GM23338 (cell line): ENCODE measurements at regions not wholly inside any gene's neighbourhood (a gene's known extent, or its start where the extent isn't known, plus 50 kb on each side); places are given as distances from the start of the nearest gene placed in this dataset.

Source experiments
- ATAC-seq: fragments of 200-7000 bp; cut with Tn5 transposase; 3 replicates; pipeline ENCODE4 v1.9.1; 2020
- DNase-seq: peaks from one replicate; pipeline ENCODE4 v3.0.0-alpha.2; 2015; ENCODE audit warnings: low spot score
- H2AFZ ChIP-seq: fragments of 200-600 bp; sonication (generic); 2 replicates; pipeline ENCODE4 v1.8.0; 2016; ENCODE audit warnings: antibody characterized with exemption, mild to moderate bottlenecking, moderate library complexity
- H3F3A ChIP-seq: fragments of 200-600 bp; sonication (generic); replicated peaks from 2 replicates; pipeline ENCODE4 v1.8.0; 2017; ENCODE audit warnings: antibody characterized with exemption, mixed run types, low read depth
- H3K27ac ChIP-seq: fragments of 200-600 bp; sonication (generic); 2 replicates; pipeline ENCODE4 v1.6.1; 2016; ENCODE audit warnings: low read depth
- H3K27me3 ChIP-seq: fragments of 200-600 bp; sonication (generic); 2 replicates; pipeline ENCODE4 v1.8.0; 2016; ENCODE audit warnings: mild to moderate bottlenecking, mixed run types, moderate library complexity; ENCODE audit not compliant: insufficient read depth
- H3K36me3 ChIP-seq: fragments of 200-600 bp; sonication (generic); 2 replicates; pipeline ENCODE4 v1.8.0; 2016; ENCODE audit warnings: mild to moderate bottlenecking; ENCODE audit not compliant: insufficient read depth
- H3K4me1 ChIP-seq: fragments of 200-600 bp; sonication (generic); 2 replicates; pipeline ENCODE4 v1.8.0; 2016; ENCODE audit warnings: mild to moderate bottlenecking, moderate library complexity; ENCODE audit not compliant: insufficient read depth
- H3K4me2 ChIP-seq: fragments of 200-600 bp; sonication (generic); 2 replicates; pipeline ENCODE4 v1.7.1; 2017; ENCODE audit warnings: mixed run types
- H3K4me3 ChIP-seq: fragments of 200-600 bp; sonication (generic); 2 replicates; pipeline ENCODE4 v1.6.1; 2016; ENCODE audit warnings: mixed run types
- H3K79me2 ChIP-seq: fragments of 200-600 bp; sonication (generic); replicated peaks from 2 replicates; pipeline ENCODE4 v1.8.0; 2017; ENCODE audit warnings: mild to moderate bottlenecking; ENCODE audit not compliant: insufficient read depth
- H3K9me2 ChIP-seq: fragments of 200-600 bp; sonication (generic); 2 replicates; pipeline ENCODE4 v1.8.0; 2017; ENCODE audit not compliant: insufficient read depth
- H4K20me1 ChIP-seq: fragments of 200-600 bp; sonication (generic); replicated peaks from 2 replicates; pipeline ENCODE4 v1.8.0; 2017; ENCODE audit warnings: mild to moderate bottlenecking; ENCODE audit not compliant: insufficient read depth
- H3K27ac Mint-ChIP-seq: 2 replicates; pipeline ENCODE4 v1.8.0; 2020; ENCODE audit warnings: inconsistent platforms, mild to moderate bottlenecking, moderate library complexity, mixed read lengths
- H3K27me3 Mint-ChIP-seq: 3 replicates; pipeline ENCODE4 v1.8.0; 2022; ENCODE audit warnings: low read depth, mild to moderate bottlenecking, moderate library complexity, mixed read lengths, inconsistent platforms; ENCODE audit not compliant: insufficient read depth, poor library complexity
- H3K36me3 Mint-ChIP-seq: 3 replicates; pipeline ENCODE4 v1.8.0; 2021; ENCODE audit warnings: low read depth, mild to moderate bottlenecking, inconsistent platforms, moderate library complexity, mixed read lengths
- H3K4me1 Mint-ChIP-seq: 3 replicates; pipeline ENCODE4 v1.8.0; 2020; ENCODE audit warnings: mild to moderate bottlenecking, inconsistent platforms, mixed read lengths
- H3K4me3 Mint-ChIP-seq: 3 replicates; pipeline ENCODE4 v1.8.0; 2021; ENCODE audit warnings: moderate library complexity, mild to moderate bottlenecking, inconsistent platforms, mixed read lengths
- H3K9me3 Mint-ChIP-seq: 3 replicates; pipeline ENCODE4 v1.8.0; 2020; ENCODE audit warnings: moderate library complexity, mild to moderate bottlenecking, inconsistent platforms, mixed read lengths
- CREB1 ChIP-seq: fragments of 250-450 bp; sonication (Bioruptor Pico); IDR thresholded peaks from 2 replicates; pipeline ENCODE4 v1.5.0; 2020; ENCODE audit warnings: low read depth, mild to moderate bottlenecking, moderate library complexity
- EZH2 ChIP-seq: fragments of 200-600 bp; sonication (generic); IDR thresholded peaks from one replicate; pipeline ENCODE4 v1.8.0; 2017; ENCODE audit warnings: antibody characterized with exemption, mild to moderate bottlenecking, low read depth; ENCODE audit not compliant: unreplicated experiment
- EZH2phosphoT487 ChIP-seq: fragments of 200-600 bp; sonication (generic); IDR thresholded peaks from one replicate; pipeline ENCODE4 v1.8.1; 2018; ENCODE audit warnings: antibody characterized with exemption; ENCODE audit not compliant: unreplicated experiment
- JUNB ChIP-seq: IDR thresholded peaks from one replicate; pipeline ENCODE4 v1.6.1; 2016; ENCODE audit warnings: antibody characterized with exemption; ENCODE audit not compliant: unreplicated experiment
- NANOG ChIP-seq: IDR thresholded peaks from 2 replicates; pipeline ENCODE4 v1.6.1; 2016; ENCODE audit warnings: antibody characterized with exemption, borderline replicate concordance
- STAT1 ChIP-seq: IDR thresholded peaks from one replicate; pipeline ENCODE4 v1.6.1; 2016; ENCODE audit warnings: antibody characterized with exemption; ENCODE audit not compliant: unreplicated experiment
- ZNF114 ChIP-seq: fragments of 250-450 bp; sonication (Bioruptor Pico); IDR thresholded peaks from 2 replicates; pipeline ENCODE4 v1.5.0; 2020; ENCODE audit warnings: mild to moderate bottlenecking, moderate library complexity
- ZNF331 ChIP-seq: fragments of 250-450 bp; sonication (Bioruptor Pico); IDR thresholded peaks from 2 replicates; pipeline ENCODE4 v1.5.0; 2020; ENCODE audit warnings: low read depth, mild to moderate bottlenecking, moderate library complexity
- TF ChIP-seq, protein P1 (sequence below): IDR thresholded peaks from one replicate; pipeline ENCODE4 v1.6.1; 2018; ENCODE audit warnings: antibody characterized with exemption; ENCODE audit not compliant: unreplicated experiment
- TF ChIP-seq, protein P2 (sequence below), 2 experiments: fragments of 200-600 bp in 1 of 2; sonication (generic) in 1 of 2; conservative IDR thresholded peaks; 2 replicates each; pipeline versions ENCODE4 v1.5.1 to v1.6.1; 2016 to 2017; ENCODE audit warnings: antibody characterized with exemption in 2 of 2, low read depth in 2 of 2, mild to moderate bottlenecking in 2 of 2, moderate library complexity in 1 of 2
- TF ChIP-seq, protein P3 (sequence below): fragments of 250-450 bp; sonication (Bioruptor Pico); IDR thresholded peaks from 2 replicates; pipeline ENCODE4 v1.5.0; 2020; ENCODE audit warnings: mild to moderate bottlenecking, moderate library complexity
- TF ChIP-seq, protein P4 (sequence below): IDR thresholded peaks from 2 replicates; pipeline ENCODE4 v1.6.1; 2016; ENCODE audit warnings: antibody characterized with exemption

DNA sequence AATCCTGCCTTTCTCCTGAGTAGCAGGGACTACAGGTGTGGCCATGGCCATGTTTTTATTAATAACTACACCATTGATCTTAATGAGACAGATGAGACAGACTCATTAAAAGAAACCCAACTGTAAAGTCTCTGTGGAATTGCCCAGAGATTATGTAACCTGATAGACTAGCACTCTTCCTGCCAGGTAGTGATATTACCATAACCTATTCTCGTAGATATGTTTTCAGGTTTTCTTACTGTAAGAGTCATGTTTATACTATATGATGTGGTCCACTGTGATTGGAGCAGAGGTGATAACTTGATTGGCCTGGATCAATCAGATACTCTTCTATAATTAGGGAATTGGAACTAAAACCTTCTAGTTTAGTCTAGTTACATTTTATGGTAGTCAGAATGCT is 93.7 kb downstream of the NFKBIZ start:
- H3K27ac ChIP-seq, result no peak overlapping the region
- no peak overlapping the region for H3K4me3 Mint-ChIP-seq

More for the DNA sequence above, 93.7 kb downstream of the NFKBIZ start:
- no peaks in the 10 kb centered on the region for H3F3A ChIP-seq
- DNase-seq (no peak), ATAC-seq (no peak)
- no peaks in the 10 kb centered on the region for H3K27me3 Mint-ChIP-seq
- no peaks in the 10 kb centered on the region for H3K4me1 Mint-ChIP-seq
- no peak overlapping the region for H2AFZ ChIP-seq
- H3K9me3 Mint-ChIP-seq, result no peaks in the 10 kb centered on the region
- H3K27me3 ChIP-seq, result no peaks in the 10 kb centered on the region
- H3K36me3 ChIP-seq, result no peaks in the 10 kb centered on the region
- no peaks in the 10 kb centered on the region for H3K36me3 Mint-ChIP-seq
- H4K20me1 ChIP-seq, result no peaks in the 10 kb centered on the region
- no peak for TF ChIP-seq EZH2
- TF ChIP-seq, protein P1, sequence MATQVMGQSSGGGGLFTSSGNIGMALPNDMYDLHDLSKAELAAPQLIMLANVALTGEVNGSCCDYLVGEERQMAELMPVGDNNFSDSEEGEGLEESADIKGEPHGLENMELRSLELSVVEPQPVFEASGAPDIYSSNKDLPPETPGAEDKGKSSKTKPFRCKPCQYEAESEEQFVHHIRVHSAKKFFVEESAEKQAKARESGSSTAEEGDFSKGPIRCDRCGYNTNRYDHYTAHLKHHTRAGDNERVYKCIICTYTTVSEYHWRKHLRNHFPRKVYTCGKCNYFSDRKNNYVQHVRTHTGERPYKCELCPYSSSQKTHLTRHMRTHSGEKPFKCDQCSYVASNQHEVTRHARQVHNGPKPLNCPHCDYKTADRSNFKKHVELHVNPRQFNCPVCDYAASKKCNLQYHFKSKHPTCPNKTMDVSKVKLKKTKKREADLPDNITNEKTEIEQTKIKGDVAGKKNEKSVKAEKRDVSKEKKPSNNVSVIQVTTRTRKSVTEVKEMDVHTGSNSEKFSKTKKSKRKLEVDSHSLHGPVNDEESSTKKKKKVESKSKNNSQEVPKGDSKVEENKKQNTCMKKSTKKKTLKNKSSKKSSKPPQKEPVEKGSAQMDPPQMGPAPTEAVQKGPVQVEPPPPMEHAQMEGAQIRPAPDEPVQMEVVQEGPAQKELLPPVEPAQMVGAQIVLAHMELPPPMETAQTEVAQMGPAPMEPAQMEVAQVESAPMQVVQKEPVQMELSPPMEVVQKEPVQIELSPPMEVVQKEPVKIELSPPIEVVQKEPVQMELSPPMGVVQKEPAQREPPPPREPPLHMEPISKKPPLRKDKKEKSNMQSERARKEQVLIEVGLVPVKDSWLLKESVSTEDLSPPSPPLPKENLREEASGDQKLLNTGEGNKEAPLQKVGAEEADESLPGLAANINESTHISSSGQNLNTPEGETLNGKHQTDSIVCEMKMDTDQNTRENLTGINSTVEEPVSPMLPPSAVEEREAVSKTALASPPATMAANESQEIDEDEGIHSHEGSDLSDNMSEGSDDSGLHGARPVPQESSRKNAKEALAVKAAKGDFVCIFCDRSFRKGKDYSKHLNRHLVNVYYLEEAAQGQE, result no peak
- no peak for TF ChIP-seq CREB1 (CRISPR knock-in tag)
- TF ChIP-seq, protein P2, sequence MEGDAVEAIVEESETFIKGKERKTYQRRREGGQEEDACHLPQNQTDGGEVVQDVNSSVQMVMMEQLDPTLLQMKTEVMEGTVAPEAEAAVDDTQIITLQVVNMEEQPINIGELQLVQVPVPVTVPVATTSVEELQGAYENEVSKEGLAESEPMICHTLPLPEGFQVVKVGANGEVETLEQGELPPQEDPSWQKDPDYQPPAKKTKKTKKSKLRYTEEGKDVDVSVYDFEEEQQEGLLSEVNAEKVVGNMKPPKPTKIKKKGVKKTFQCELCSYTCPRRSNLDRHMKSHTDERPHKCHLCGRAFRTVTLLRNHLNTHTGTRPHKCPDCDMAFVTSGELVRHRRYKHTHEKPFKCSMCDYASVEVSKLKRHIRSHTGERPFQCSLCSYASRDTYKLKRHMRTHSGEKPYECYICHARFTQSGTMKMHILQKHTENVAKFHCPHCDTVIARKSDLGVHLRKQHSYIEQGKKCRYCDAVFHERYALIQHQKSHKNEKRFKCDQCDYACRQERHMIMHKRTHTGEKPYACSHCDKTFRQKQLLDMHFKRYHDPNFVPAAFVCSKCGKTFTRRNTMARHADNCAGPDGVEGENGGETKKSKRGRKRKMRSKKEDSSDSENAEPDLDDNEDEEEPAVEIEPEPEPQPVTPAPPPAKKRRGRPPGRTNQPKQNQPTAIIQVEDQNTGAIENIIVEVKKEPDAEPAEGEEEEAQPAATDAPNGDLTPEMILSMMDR (conservative IDR thresholded peaks at IDR 0.05; ENCODE audit: low read depth in 2 of 2), result no peak
- TF ChIP-seq EZH2phosphoT487, result no peak
- TF ChIP-seq, protein P3, sequence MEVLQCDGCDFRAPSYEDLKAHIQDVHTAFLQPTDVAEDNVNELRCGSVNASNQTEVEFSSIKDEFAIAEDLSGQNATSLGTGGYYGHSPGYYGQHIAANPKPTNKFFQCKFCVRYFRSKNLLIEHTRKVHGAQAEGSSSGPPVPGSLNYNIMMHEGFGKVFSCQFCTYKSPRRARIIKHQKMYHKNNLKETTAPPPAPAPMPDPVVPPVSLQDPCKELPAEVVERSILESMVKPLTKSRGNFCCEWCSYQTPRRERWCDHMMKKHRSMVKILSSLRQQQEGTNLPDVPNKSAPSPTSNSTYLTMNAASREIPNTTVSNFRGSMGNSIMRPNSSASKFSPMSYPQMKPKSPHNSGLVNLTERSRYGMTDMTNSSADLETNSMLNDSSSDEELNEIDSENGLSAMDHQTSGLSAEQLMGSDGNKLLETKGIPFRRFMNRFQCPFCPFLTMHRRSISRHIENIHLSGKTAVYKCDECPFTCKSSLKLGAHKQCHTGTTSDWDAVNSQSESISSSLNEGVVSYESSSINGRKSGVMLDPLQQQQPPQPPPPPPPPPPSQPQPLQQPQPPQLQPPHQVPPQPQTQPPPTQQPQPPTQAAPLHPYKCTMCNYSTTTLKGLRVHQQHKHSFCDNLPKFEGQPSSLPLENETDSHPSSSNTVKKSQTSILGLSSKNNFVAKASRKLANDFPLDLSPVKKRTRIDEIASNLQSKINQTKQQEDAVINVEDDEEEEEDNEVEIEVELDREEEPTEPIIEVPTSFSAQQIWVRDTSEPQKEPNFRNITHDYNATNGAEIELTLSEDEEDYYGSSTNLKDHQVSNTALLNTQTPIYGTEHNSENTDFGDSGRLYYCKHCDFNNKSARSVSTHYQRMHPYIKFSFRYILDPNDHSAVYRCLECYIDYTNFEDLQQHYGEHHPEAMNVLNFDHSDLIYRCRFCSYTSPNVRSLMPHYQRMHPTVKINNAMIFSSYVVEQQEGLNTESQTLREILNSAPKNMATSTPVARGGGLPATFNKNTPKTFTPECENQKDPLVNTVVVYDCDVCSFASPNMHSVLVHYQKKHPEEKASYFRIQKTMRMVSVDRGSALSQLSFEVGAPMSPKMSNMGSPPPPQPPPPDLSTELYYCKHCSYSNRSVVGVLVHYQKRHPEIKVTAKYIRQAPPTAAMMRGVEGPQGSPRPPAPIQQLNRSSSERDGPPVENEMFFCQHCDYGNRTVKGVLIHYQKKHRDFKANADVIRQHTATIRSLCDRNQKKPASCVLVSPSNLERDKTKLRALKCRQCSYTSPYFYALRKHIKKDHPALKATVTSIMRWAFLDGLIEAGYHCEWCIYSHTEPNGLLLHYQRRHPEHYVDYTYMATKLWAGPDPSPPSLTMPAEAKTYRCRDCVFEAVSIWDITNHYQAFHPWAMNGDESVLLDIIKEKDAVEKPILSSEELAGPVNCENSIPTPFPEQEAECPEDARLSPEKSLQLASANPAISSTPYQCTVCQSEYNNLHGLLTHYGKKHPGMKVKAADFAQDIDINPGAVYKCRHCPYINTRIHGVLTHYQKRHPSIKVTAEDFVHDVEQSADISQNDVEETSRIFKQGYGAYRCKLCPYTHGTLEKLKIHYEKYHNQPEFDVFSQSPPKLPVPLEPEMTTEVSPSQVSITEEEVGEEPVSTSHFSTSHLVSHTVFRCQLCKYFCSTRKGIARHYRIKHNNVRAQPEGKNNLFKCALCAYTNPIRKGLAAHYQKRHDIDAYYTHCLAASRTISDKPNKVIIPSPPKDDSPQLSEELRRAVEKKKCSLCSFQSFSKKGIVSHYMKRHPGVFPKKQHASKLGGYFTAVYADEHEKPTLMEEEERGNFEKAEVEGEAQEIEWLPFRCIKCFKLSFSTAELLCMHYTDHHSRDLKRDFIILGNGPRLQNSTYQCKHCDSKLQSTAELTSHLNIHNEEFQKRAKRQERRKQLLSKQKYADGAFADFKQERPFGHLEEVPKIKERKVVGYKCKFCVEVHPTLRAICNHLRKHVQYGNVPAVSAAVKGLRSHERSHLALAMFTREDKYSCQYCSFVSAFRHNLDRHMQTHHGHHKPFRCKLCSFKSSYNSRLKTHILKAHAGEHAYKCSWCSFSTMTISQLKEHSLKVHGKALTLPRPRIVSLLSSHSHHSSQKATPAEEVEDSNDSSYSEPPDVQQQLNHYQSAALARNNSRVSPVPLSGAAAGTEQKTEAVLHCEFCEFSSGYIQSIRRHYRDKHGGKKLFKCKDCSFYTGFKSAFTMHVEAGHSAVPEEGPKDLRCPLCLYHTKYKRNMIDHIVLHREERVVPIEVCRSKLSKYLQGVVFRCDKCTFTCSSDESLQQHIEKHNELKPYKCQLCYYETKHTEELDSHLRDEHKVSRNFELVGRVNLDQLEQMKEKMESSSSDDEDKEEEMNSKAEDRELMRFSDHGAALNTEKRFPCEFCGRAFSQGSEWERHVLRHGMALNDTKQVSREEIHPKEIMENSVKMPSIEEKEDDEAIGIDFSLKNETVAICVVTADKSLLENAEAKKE (CRISPR knock-in tag), result no peak
- TF ChIP-seq ZNF114, result no peak
- TF ChIP-seq ZNF331 (CRISPR knock-in tag), result no peak
- TF ChIP-seq, protein P4, sequence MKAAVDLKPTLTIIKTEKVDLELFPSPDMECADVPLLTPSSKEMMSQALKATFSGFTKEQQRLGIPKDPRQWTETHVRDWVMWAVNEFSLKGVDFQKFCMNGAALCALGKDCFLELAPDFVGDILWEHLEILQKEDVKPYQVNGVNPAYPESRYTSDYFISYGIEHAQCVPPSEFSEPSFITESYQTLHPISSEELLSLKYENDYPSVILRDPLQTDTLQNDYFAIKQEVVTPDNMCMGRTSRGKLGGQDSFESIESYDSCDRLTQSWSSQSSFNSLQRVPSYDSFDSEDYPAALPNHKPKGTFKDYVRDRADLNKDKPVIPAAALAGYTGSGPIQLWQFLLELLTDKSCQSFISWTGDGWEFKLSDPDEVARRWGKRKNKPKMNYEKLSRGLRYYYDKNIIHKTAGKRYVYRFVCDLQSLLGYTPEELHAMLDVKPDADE, result no peak
- TF ChIP-seq STAT1, result no peak
- TF ChIP-seq JUNB, result no peak
- TF ChIP-seq NANOG, result no peak
- no peaks in the 10 kb centered on the region for H3K79me2 ChIP-seq
- H3K9me2 ChIP-seq, result no peaks in the 10 kb centered on the region
- peaks cover 4% of the 10 kb centered on the region; the same call in 1 of the 2 replicates for H3K4me1 ChIP-seq
- no peak overlapping the region for H3K4me2 ChIP-seq
- no peak overlapping the region for H3K4me3 ChIP-seq
- H3K27ac Mint-ChIP-seq, result no peak overlapping the region
